ENCODE measurements at regions not wholly inside any gene's neighbourhood (a gene's known extent, or its start where the extent isn't known, plus 50 kb on each side); places are given as distances from the start of the nearest gene placed in this dataset.
A peak's percentile ranks its signal among the peaks of the same experiment; 100 is the strongest.

DNA sequence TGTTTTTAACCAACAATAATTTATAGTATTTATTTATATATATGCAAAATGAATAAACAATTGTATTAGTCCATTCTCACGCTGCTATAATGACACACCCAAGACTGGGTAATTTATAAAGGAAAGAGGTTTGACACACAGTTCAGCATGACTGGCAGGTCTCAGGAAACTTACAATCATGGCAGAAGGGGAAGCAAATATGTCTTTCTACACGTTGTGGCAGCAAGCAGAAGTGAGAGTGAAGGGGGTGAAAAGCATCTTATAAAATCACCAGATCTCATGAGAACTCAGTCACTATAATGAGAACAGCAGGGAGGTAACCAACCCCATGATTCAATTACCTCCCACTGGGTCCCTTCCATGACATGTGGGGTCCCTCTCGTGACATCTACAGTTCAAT, 162.8 kb upstream of the SLITRK3 start:
- Histone ChIP-seq H3K36me3 (replicated peaks; ENCODE audit: low read depth, low read length) (no peaks in the 10 kb centered on the region), H3K79me2 (ENCODE audit: low read length) (no peaks in the 10 kb centered on the region), H4K20me1 (ENCODE audit: insufficient read depth, low read length) (no peaks in the 10 kb centered on the region), H3K9ac (ENCODE audit: low read length) (no peak overlapping the region), H2AFZ (ENCODE audit: low read depth, low read length) (0 out of 2 replicates have a peak overlapping the region, but pooled peaks have one; percentile 41), H3K4me2 (ENCODE audit: low read length) (peak overlapping the region; percentile 7; the same call in 1 of the 2 replicates), H3K27me3 (ENCODE audit: low read depth, low read length) (no peaks in the 10 kb centered on the region), H3K4me1 (ENCODE audit: low read length) (peaks cover 6% of the 10 kb centered on the region), H3K27ac (ENCODE audit: low read length) (no peak overlapping the region), H3K9me3 (ENCODE audit: insufficient read depth, low read length) (no peaks in the 10 kb centered on the region), H3K4me3 (ENCODE audit: low read length) (no peak overlapping the region)
- TF ChIP-seq, protein P1, sequence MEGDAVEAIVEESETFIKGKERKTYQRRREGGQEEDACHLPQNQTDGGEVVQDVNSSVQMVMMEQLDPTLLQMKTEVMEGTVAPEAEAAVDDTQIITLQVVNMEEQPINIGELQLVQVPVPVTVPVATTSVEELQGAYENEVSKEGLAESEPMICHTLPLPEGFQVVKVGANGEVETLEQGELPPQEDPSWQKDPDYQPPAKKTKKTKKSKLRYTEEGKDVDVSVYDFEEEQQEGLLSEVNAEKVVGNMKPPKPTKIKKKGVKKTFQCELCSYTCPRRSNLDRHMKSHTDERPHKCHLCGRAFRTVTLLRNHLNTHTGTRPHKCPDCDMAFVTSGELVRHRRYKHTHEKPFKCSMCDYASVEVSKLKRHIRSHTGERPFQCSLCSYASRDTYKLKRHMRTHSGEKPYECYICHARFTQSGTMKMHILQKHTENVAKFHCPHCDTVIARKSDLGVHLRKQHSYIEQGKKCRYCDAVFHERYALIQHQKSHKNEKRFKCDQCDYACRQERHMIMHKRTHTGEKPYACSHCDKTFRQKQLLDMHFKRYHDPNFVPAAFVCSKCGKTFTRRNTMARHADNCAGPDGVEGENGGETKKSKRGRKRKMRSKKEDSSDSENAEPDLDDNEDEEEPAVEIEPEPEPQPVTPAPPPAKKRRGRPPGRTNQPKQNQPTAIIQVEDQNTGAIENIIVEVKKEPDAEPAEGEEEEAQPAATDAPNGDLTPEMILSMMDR (IDR thresholded peaks at IDR 0.05; ENCODE audit: low read depth, low read length): no peak
- TF ChIP-seq EZH2phosphoT487 (IDR thresholded peaks at IDR 0.05; ENCODE audit: low read depth): no peak

DNA sequence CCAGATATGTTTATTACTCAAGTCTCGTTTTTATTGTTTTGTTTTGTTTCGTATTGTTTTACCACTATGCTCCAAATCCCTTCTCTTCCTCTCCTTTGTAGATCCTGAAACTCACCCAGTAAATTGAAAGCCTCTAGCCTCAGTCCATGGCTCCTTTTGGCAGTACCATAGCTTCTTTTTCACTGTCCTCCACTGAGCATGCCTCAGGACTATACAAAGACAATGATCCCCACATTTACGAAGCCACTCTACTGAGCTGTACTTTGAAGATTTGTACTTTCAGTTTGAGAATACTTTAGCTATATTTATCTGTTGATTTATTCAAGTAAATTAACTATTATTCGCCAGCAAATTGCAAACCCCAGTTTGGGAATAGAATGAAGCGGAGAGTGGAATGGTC, 159.1 kb upstream of the SLITRK3 start:
- no peaks in the 10 kb centered on the region for H4K20me1 ChIP-seq (ENCODE audit: insufficient read depth, low read length)
- H3K27ac ChIP-seq (ENCODE audit: low read length): no peak overlapping the region
- H3K4me1 ChIP-seq (ENCODE audit: low read length): peaks cover 6% of the 10 kb centered on the region
- H3K27me3 ChIP-seq (ENCODE audit: low read depth, low read length): no peaks in the 10 kb centered on the region
- H3K4me3 ChIP-seq (ENCODE audit: low read length): no peak overlapping the region
- H3K79me2 ChIP-seq (ENCODE audit: low read length): no peaks in the 10 kb centered on the region
- H3K36me3 ChIP-seq (replicated peaks; ENCODE audit: low read depth, low read length): no peaks in the 10 kb centered on the region
- no peak for TF ChIP-seq EZH2phosphoT487 (IDR thresholded peaks at IDR 0.05; ENCODE audit: low read depth)
- no peaks in the 10 kb centered on the region for H3K9me3 ChIP-seq (ENCODE audit: insufficient read depth, low read length)
- no peak overlapping the region for H3K9ac ChIP-seq (ENCODE audit: low read length)
- H2AFZ ChIP-seq (ENCODE audit: low read depth, low read length): no peak overlapping the region
- H3K4me2 ChIP-seq (ENCODE audit: low read length): no peak overlapping the region

DNA sequence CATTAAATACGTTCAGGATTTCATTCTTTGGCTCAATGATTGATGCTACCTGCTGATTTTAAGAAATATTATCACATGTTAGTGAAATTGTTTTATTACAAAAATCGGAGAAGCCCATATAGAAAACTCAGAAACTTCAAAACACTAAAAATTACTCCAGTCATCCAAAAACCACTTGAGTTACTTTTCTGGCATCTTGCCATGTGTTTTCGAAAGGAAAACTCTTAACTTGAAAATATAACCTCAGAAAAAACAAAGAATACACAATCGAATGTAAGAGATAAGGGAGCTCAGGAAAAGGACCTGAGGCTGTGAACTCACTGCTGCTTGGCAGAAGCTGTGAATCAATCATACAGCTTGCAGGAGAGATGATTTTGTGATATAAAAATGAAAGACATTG, 151.3 kb upstream of the SLITRK3 start:
- no peak overlapping the region for H3K27ac ChIP-seq (ENCODE audit: low read length)
- TF ChIP-seq, protein P1 (IDR thresholded peaks at IDR 0.05; ENCODE audit: low read depth, low read length): no peak
- TF ChIP-seq EZH2phosphoT487 (IDR thresholded peaks at IDR 0.05; ENCODE audit: low read depth): no peak
- no peak overlapping the region for H3K4me3 ChIP-seq (ENCODE audit: low read length)

DNA sequence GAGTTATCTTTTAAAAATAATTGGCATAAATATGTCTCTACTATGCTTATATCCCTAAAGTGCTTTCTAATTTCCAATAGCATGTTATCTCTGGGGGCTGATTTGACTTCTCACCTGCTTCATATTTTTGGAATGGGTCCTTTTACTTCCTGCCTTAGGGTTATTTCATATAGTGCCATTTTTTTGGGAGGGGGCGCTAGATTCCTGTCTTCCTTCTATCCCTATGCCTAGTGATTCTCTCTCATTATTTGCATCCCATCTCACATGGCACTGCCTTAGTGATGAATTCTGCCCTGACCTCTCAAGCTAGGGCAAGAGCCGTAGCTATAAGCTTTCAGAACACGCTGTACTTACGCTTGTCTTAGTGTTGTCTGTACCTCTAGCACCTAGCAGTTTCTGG, 150.3 kb upstream of the SLITRK3 start:
- Histone ChIP-seq H3K36me3 (replicated peaks; ENCODE audit: low read depth, low read length) (no peaks in the 10 kb centered on the region), H3K27ac (ENCODE audit: low read length) (no peak overlapping the region), H2AFZ (ENCODE audit: low read depth, low read length) (no peak overlapping the region), H3K79me2 (ENCODE audit: low read length) (no peaks in the 10 kb centered on the region), H4K20me1 (ENCODE audit: insufficient read depth, low read length) (no peaks in the 10 kb centered on the region), H3K27me3 (ENCODE audit: low read depth, low read length) (no peaks in the 10 kb centered on the region), H3K4me3 (ENCODE audit: low read length) (no peak overlapping the region), H3K4me2 (ENCODE audit: low read length) (no peak overlapping the region), H3K9ac (ENCODE audit: low read length) (no peak overlapping the region), H3K4me1 (ENCODE audit: low read length) (no peaks in the 10 kb centered on the region), H3K9me3 (ENCODE audit: insufficient read depth, low read length) (no peaks in the 10 kb centered on the region)
- TF ChIP-seq, protein P1 (IDR thresholded peaks at IDR 0.05; ENCODE audit: low read depth, low read length): 0 out of 2 replicates have a peak, but pooled peaks have one; percentile 8
- TF ChIP-seq EZH2phosphoT487 (IDR thresholded peaks at IDR 0.05; ENCODE audit: low read depth): no peak

More for the DNA sequence above, 151.3 kb upstream of the SLITRK3 start:
- H3K4me1 ChIP-seq (ENCODE audit: low read length): no peaks in the 10 kb centered on the region
- no peak overlapping the region for H3K4me2 ChIP-seq (ENCODE audit: low read length)
- H3K36me3 ChIP-seq (replicated peaks; ENCODE audit: low read depth, low read length): no peaks in the 10 kb centered on the region
- H4K20me1 ChIP-seq (ENCODE audit: insufficient read depth, low read length): no peaks in the 10 kb centered on the region
- H3K79me2 ChIP-seq (ENCODE audit: low read length): no peaks in the 10 kb centered on the region
- H2AFZ ChIP-seq (ENCODE audit: low read depth, low read length): no peak overlapping the region
- no peaks in the 10 kb centered on the region for H3K9me3 ChIP-seq (ENCODE audit: insufficient read depth, low read length)
- no peaks in the 10 kb centered on the region for H3K27me3 ChIP-seq (ENCODE audit: low read depth, low read length)
- H3K9ac ChIP-seq (ENCODE audit: low read length): no peak overlapping the region

Measured in OCI-LY3 (cell line).